Bone marrow (tissue), 2 donors: ENCODE measurements at regions not wholly inside any gene's neighbourhood (a gene's known extent, or its start where the extent isn't known, plus 50 kb on each side); places are given as distances from the start of the nearest gene placed in this dataset.
A peak's percentile ranks its signal among the peaks of the same experiment; 100 is the strongest.
"Not testable (repeated sequence)": the region's sequence is repeated elsewhere in the genome, so short reads cannot be mapped to it uniquely, and the experiment has no call there.

Source experiments
- DNase-seq, 2 donors: peaks; one replicate each; lab custom pipeline; 2025; lab: John Stamatoyannopoulos, UW

GRCh38 chr13:60214213-60215055 lies 50.7 kb upstream of the DIAPH3 start:
- no peak for DNase-seq

DNA sequence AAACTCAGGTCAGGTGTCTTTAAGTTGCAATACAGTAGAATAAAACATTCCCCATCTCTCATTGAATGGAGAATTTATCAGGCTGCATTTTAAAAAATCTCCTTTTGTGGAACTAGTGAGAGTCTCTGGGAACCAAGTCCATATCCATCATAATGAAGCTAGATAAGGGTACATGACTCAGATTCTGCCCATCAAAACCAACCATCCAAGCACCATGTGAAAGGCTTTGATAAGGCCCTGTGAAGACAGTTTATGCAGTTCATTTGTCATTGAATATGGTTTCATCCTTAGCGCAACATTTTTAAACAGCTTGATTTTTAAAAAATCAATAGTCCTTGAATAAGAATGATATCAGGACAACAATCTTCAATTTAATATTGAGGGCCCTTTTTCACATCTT lies 56.3 kb upstream of the DIAPH3 start:
- DNase-seq: no peak

- DNase-seq: no peak
These were observed 57.9 kb upstream of the DIAPH3 start for GRCh38 chr13:60221581-60221980.

DNA sequence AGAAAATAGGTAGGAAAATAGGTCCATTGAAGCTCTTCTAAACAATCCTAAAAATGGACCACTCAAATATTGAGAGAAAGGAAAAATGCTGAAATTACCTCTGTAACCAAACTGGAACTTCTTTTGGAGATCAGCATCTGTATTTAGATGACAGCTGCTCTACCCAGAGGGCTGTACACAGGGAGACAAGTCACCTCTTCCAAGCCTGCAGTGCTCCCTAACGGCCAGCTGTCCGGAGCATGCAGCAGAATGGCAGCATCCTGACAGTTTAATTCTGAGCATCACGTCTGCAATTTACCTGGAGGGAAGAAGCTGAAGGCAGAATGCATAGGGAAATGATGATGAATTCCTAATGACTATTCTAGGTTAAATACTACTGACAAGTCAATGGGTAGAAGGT lies 62.8 kb upstream of the DIAPH3 start:
- no peak for DNase-seq

DNA sequence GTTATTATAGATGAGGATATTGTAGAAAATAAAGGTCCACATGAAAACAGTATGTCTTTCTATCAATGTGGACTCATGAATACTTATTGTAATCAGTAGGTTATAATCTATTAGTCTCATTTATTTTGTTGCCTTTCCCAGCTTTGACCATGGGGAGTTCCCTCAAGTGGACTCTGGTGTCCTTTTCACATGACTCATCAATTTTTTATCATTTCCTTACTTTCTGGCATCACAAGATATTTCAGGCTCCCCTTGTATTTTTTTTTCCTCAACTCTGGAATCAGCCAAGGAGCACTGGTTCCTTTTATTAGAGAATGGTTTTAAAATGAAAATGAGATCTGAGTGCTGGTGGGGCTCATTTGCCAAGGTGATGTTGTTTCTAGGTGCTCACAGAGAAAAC lies 63.4 kb upstream of the DIAPH3 start:
- DNase-seq: no peak

- DNase-seq: no peak
These were observed 66.1 kb upstream of the DIAPH3 start for GRCh38 chr13:60229708-60230272.

GRCh38 chr13:60230593-60230992 lies 66.9 kb upstream of the DIAPH3 start:
- DNase-seq: no peak

- no peak for DNase-seq
These were observed 78.4 kb upstream of the DIAPH3 start for GRCh38 chr13:60242043-60242595.

DNA sequence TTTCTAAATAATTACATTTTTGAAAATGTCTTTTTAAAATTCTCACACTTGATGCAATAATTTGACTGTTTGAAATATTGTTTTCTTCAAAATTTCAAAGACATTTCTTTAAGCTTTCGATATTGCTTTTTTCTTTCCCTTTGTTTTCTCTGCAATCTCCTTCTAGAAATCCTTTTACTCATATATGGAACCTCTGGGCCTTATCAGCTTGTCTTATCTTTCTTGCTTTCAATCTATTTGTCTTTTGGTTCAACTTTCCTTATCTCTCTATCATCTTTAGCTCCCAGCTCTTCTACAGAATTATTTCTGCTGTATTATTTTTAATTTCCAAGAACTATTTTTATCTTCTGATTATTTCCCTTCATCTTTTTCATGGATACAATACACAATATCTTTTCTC lies 80.7 kb upstream of the DIAPH3 start:
- DNase-seq: no peak

DNA sequence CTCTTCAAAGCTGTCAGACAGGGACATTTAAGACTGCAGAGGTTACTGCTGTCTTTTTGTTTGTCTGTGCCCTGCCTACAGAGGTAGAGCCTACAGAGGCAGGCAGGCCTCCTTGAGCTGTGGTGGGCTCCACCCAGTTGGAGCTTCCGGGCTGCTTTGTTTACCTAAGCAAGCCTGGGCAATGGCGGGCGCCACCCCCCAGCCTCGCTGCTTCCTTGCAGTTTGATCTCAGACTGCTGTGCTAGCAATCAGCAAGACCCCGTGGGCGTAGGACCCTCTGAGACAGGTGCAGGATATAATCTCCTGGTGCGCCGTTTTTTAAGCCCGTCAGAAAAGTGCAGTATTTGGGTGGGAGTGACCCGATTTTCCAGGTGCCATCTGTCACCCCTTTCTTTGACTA lies 87.7 kb upstream of the DIAPH3 start:
- not testable (repeated sequence) for DNase-seq

- DNase-seq: no peak
These were observed 94.6 kb upstream of the DIAPH3 start for GRCh38 chr13:60258349-60258748.

DNA sequence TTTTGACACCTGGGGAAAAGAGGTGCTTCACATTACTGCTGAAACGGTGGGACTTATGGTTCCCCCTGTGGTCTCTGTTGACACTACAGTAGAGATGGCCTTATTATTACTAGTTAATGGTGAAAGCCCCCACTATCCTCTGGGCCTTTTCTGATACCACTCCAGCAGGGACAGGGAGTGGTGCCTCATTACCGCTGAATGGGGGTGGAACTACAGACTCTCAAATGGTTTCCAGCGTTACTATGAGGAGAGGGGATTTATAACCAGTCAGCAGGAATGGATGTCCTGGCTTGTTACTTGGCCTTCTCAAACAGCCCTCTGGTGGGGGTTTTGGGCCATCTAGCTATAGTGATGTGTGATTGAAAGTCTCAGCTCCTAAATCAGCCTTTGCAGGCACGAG lies 96.7 kb upstream of the DIAPH3 start:
- DNase-seq: no peak

DNA sequence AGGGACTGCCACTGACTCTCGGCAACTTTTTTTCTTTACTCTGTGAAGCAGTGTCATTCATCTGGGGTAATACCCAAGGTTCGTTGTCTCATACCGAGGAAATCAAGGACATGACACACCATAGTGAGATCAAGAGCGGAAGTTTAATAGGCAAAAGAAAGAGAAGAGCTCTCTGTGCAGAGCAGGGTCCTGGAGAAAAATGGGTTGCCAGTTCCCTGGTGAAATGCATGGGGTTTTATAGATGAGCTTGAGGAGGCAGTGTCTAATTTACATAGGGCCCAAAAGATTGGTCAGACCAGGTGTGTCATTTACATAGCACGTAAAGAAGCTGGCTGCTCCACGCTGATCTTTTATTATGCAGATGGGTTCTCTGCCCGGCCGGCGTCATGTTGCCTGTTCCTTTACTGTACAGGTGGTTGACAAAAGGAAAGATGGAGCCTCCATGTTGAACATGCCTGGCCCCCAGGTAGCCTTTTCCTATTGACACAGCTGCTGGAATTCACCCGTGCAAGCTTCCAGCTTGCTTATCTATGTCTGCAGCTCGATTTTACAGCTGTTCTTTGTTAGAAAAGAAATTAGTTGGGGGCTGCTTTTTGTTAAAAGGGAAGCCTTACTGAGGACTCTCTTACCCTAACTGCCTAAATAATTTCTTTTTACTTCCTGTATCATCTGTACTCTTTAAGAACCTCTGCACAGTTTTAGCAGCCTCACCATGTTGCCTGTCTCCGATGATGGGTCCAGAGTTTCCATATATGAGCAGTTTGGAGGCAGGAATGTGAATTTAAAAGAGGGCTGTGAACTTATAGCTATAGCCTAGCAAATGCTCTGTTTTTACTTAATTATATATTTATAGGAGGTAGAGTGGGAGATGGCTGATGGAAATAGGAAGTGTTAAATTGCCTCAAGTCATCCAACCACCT lies 98.0 kb upstream of the DIAPH3 start:
- no peak for DNase-seq

GRCh38 chr13:60265566-60265965 lies 101.8 kb upstream of the DIAPH3 start:
- DNase-seq: no peak

DNA sequence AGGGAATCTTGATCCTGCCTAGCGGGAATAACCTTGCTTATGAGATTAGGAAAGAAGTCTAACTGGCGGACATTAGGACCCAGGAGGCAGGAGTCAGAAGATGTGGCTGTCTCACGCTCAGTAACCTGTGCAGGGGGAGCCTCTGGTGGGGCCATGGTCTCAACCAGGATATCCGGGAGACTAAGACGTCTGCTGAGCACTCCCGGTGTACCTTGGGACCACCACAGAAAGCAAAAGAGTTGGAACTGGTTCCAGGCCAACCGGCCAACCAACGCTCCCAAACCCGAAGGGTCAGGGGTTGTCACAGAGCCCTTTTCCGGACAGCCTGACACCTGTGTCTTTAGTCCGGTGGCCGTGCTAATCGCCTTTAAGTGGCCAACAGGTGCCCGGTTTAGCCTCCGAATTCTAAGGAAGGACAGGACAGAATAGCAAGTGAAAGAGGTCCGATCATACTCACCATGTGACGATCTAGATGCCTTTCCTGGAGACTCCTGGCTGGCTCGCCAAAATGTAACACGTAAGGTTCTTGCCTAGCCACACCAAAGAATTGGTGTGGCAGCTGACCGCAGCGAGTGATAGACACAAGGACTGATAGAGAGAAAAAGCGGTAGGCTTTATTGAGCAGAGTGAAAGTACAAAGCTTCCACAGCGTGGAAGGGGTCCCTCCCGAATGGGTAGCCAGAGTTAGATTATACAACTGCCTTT lies 103.9 kb upstream of the DIAPH3 start:
- peak in 1 of 2 donors; percentile 1 for DNase-seq

DNA sequence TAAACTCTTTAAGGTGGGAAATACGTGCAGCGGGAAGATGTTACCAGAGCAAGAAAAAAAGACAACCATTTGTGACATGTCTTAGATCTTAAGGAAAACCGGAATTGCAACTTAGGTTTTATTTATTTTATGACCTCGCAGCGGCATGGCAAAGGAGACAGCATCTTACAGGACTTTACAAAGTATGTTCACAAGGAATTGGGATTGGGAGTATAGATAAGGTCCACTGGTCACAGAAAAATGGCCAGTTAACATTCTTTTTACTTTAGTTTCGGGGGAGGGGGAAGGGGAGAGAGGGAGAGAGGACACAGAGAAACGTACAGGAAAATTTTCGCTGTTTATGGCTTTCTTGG lies 104.5 kb upstream of the DIAPH3 start:
- DNase-seq: no peak

- DNase-seq: no peak
These were observed 110.3 kb upstream of the DIAPH3 start for GRCh38 chr13:60273971-60274527.

- DNase-seq: no peak
These were observed 110.9 kb upstream of the DIAPH3 start for GRCh38 chr13:60274655-60275054.

- DNase-seq: no peak
These were observed 111.5 kb upstream of the DIAPH3 start for GRCh38 chr13:60275208-60275607.

DNA sequence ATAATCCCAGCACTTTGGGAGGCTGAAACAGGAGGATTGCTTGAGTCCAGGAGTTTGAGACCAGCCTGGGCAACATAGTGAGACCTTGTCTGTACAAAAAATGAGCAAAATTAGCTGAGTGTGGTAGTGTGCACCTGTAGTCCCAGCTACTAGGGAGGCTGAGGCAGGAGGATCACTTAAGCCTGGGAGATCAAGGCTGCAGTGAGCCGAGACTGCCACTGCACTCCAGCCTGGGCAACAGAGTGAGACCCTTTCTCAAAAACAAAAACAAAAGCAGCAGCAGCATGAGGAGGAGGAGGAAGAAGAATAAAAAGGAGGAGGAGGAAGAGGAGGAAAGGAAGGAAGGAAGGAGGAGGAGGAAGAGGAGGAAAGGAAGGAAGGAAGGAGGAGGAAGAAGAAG lies 116.5 kb upstream of the TDRD3 start:
- not testable (repeated sequence) for DNase-seq

DNA sequence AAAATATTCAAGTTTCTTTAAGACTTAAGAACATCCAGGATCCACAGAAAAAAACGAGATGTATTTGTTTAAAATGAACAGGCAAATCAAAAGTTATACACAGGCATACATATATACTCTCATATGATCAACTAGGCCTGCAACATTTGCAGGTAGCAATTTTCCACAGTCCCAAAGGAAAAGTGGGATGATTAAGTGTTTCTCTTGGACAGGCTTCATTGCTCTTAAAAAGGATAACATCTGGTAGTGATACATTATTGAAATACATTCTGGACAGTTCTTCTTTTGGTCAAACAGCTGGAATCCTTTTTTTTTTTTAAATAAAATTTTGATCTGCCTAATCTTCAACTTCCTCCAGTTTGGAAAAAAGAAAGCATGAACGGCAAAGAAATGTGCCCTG lies 114.8 kb upstream of the TDRD3 start:
- DNase-seq: no peak

DNA sequence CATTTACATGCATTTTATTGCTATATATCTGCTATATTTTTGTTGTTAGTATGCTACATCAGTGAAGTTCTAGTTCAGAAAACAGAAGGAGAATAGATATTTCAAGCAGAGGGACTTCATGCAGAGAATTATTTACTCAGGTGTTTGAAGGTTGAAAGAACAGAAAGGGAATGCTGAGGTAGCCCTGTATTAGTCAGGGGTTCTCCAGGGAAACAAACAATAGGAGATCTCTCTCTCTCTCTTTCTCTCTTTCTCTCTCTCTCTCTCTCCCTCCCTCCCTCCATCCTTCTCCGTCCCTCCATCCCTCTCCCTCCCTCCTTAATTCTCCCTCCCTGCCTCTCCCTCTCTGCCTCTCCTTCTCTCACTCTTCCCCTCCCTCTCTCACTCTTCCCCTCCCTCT lies 114.3 kb upstream of the TDRD3 start:
- DNase-seq: no peak
